Esophagus mucosa (tissue), 1 donor: ENCODE measurements at regions not wholly inside any gene's neighbourhood (a gene's known extent, or its start where the extent isn't known, plus 50 kb on each side); places are given as distances from the start of the nearest gene placed in this dataset.
"Not testable (repeated sequence)": the region's sequence is repeated elsewhere in the genome, so short reads cannot be mapped to it uniquely, and the experiment has no call there.

Experiments used
- ATAC-seq: fragments of 200-7000 bp; cut with Tn5 transposase; one replicate; pipeline ENCODE4 v1.9.1; 2020
- donor health status: DM: yes; HTN: yes; CAD: no.

- no peak for ATAC-seq
Measured at GRCh38 chr2:53103679-53104078, 663.9 kb upstream of the CHAC2 start.

- no peak for ATAC-seq
Measured at GRCh38 chr2:53098696-53099078, 668.9 kb upstream of the CHAC2 start.

DNA sequence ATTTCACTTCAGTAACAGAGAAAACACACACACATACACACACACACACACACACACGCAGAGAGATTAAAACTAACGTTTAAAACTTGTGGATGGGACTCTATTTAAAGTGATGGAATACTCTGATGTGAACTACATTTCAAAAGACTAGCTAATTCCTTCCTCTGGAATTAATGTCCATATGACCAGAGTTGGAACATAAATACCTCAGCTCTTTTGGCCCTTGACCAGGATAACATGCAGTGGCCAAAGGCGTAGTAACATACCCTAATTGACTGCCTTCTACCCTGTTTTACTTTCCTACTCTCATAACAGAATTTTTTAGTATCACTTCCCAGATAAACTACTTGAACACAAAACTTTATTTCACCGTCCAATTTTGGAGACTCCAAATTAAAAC is 671.3 kb upstream of the CHAC2 start:
- no peak for ATAC-seq

DNA sequence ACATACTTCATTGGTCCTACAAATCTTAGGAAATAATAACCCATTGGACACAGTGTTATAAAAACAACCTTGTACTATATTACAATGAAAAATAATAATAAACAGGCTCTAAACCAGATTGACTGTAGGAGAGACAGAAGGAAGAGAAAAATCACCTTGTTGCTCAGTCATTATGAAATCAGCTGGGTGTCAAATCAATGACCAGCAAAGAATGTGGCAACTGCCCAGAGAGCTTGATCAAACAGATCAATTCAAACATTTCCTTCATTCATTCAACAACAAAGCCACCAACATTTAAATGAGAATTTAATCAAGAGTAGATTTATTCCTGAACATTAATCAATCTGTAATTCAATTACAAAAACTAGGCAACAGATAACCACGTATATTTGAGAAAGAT is 671.9 kb upstream of the CHAC2 start:
- no peak for ATAC-seq

- no peak for ATAC-seq
Measured at GRCh38 chr2:53095227-53095626, 672.4 kb upstream of the CHAC2 start.

- no peak for ATAC-seq
Measured at GRCh38 chr2:53093355-53093754, 674.2 kb upstream of the CHAC2 start.

- no peak for ATAC-seq
Measured at GRCh38 chr2:53091183-53091582, 676.4 kb upstream of the CHAC2 start.

DNA sequence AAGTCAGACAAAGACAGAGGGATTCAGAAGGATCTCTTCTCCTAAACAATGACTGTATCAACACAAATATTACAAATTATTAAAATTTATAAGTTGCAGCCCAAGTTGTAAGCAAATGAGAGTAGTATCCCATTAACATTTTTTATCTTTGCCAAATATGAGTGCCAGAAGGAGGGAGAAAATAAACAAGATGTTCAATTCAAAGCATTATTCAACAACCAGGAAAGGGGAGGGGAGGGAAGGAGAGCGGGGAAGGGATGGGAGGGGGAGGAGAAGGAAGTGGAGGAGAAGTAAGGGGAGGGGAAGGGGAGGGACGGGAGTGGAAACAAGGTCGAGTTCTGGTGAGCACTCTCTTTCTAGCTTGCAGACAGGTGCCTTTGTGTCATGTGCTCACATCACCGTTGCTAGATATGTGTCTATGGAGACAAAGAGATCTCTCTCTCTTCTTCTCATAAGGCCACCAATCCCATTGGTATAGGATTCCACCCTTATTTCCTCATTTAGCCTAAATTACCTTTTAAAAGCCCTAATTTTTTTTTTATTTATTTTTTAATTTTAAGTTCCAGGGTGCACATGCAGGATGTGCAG is 679.6 kb upstream of the CHAC2 start:
- ATAC-seq = no peak

- no peak for ATAC-seq
Measured at GRCh38 chr2:53087262-53087873, 680.2 kb upstream of the CHAC2 start.

GRCh38 chr2:53077413-53077812 is 690.2 kb upstream of the CHAC2 start:
- no peak for ATAC-seq

GRCh38 chr2:53075760-53076159 is 691.8 kb upstream of the CHAC2 start:
- ATAC-seq = no peak

DNA sequence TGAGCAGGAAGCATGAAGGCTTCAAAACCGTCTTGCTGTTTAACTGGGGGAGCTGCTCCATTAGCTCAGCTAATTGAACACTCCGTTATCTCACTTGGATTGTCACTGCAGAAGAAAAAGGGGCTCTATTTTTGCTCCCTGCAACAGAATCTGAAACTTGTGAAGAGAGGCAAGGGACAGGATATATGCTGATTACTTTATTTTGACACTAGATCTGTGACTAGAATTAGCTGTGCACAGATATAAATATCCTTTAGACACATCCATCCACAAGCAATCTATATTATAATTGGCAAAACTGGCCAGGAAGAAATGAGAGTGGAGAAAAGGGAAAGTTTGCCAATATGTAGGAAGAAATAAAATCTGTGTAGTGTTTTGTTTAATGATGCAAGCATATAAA is 700.1 kb upstream of the CHAC2 start:
- no peak for ATAC-seq

DNA sequence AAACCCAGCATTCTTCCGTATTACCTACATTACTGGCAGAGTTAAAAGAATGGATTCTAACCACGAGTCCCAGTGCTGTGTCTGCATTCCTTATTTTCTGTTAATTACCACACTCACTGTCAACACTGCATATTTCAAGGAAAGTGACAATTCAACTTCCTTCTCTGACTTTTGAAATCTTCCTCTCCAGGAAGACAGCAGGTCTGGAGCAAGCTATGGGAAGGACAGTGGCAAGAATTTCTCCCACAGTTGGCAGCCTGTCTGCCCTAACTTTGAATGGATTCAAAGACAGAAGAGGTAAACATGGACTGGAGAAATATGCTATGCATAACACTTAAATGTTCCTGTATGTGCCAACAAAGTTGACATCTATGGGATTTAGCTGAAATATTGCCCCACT is 700.5 kb upstream of the CHAC2 start:
- ATAC-seq = no peak

- ATAC-seq = no peak
Measured at GRCh38 chr2:53064154-53064553, 703.5 kb upstream of the CHAC2 start.

GRCh38 chr2:53058526-53058925 is 709.1 kb upstream of the CHAC2 start:
- ATAC-seq = no peak

- no peak for ATAC-seq
Measured at GRCh38 chr2:53053937-53054336, 713.7 kb upstream of the CHAC2 start.

DNA sequence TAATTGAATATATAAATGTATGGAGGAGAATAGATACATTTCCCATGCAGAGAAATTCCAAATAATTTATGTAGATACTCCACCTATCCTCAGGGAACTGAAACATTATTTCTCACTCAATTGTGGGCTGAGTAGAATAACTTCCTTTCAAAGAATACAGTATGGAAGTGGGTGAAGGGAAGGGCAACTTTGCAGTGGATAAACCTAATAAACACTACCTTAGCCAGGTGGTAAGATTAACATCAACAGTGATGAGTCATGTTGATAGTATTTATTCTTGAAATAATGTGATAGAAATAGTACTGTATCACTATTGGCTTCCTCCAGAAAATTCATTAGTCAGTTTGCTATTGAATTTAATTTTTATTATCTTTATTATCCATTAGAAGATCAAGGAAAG is 716.4 kb upstream of the CHAC2 start:
- ATAC-seq = no peak

DNA sequence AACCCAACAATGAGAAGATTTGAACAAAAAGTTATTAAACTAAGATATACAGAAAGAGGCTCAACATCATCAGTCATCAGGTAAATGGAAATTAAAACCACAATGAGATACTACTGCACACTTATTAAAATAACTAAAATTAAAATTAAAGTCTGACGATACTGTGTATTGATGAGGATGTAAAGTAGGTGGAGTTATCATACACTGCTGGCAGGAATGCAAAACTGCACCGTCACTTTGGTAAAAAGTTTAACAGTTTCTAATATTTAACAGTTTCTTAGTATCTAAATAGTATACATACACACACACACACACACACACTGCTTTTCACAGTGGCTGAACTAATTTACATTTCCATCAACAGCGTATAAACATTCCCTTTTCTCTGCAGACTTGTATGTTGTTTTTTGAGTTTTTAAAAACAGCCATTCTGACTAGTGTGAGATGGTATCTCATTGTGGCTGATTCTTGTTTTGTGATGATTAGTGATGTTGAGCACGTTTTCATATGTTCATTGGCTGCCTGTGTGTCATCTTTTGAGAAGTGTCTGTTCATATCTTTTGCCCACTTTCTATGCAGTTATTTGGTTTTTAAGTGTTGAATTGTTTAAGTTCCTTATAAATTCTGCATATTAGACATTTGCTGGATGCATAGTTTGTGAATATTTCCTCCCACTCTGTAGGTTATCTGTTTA is 726.9 kb upstream of the CHAC2 start:
- no peak for ATAC-seq

DNA sequence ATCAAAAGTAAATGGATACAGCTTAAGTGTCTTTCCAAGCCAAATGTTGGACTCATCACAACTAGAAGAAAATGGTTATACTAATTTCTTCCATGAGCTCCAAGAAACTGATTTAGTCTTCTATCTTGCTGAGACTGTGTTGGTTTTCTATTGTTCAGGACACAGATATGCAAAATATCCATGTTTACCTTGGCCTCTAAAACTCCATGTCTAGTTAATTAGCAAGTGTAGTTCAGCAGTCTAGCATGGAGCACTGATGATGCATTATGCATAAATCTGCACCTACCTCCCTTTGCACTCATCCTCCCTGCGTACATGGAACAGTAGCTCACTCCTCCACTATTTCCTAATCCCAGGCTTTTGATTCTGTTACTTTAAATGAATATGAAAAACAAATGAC is 731.4 kb upstream of the CHAC2 start:
- no peak for ATAC-seq

DNA sequence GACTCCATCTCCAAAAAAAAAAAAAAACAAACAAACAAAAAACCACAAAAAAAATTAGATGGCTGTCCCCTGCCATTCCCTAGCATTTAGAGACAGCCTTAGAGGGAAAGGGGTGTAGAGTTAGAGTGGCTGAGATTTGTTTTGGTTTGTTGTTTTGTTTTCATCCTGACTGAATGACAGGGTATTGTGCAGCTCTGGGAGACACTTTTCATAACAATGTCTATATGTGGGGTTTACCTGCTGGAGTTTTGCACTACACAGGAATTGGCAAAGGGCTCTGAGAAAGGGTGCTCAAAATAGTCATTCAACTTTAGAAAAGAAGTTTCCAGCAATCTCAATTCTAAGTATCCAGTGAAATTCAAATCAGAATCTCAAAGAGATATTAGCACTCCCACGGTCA is 732.5 kb upstream of the CHAC2 start:
- ATAC-seq = no peak

DNA sequence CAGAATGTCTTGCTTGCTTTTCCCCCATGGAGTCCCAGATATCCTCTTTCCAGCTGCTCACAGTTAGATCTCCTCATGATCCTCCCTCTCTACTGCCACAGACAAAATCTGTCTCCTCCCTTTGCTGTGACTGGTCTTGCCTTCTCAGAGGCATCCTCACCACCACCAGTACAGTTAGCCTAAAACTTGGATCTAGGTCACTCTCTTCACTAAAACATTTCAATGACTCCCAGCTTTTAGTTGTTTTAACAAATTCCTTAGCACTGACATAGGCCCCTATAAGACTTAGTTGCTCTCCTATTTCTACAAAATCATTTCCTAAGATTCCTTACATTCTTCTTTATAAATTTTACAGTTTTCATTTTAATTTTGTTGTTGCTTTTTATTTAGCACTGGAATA is 734.2 kb upstream of the CHAC2 start:
- no peak for ATAC-seq

GRCh38 chr2:53028746-53029423 is 738.7 kb upstream of the CHAC2 start:
- no peak for ATAC-seq

GRCh38 chr2:53028225-53028624 is 739.4 kb upstream of the CHAC2 start:
- ATAC-seq = no peak

DNA sequence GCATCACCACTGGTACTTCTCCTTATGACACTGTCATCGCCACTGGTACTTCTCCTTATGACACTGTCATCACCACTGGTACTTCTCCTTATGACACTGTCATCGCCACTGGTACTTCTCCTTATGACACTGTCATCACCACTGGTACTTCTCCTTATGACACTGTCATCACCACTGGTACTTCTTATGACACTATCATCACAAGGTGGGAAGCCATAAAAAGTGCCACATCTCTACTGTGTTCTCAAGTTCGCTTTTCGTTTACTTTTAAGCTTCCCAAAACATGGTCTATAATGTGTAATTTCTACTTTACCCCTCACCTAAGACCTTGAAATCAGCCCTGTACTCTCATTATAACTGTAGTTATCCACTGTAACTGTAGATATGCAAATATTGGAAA is 745.4 kb upstream of the CHAC2 start:
- not testable (repeated sequence) for ATAC-seq
